Endothelial cell of umbilical vein (primary cell): ENCODE measurements at regions not wholly inside any gene's neighbourhood (a gene's known extent, or its start where the extent isn't known, plus 50 kb on each side); places are given as distances from the start of the nearest gene placed in this dataset.

ENCODE experiments used
- BruUV-seq: library from RNA; stranded (reverse); fragments of 400-500 nt; replicated peaks from 2 replicates; lab custom pipeline; 2021; lab: Mats Ljungman, UMichigan
- CTCF ChIA-PET: fragments of 300-600, 350-600 bp; sonication (Branson Sonifier 250); formaldehyde crosslinking; loops from one replicate; lab custom pipeline; 2021; ENCODE audit warnings: antibody characterized with exemption, inconsistent platforms; lab: Charles Lee
- POLR2A ChIA-PET: fragments of 300-600, 350-600 bp; sonication (Branson Sonifier 250); formaldehyde crosslinking; loops from one replicate; lab custom pipeline; 2021; ENCODE audit warnings: antibody characterized with exemption, inconsistent platforms; lab: Charles Lee
- DNase-seq: peaks from one replicate; pipeline ENCODE4 v3.0.0-alpha.2; 2011; ENCODE audit warnings: low read depth, low spot score
- FAIRE-seq: peaks from 2 replicates; lab custom pipeline; 2011; peaks lifted over from hg19 to GRCh38; lab: Jason Lieb, UNC
- H2AFZ ChIP-seq: 2 replicates; pipeline ENCODE4 v1.6.0; 2012; ENCODE audit warnings: low read depth, low read length, control low read depth, inconsistent platforms
- H3K27ac ChIP-seq: 2 replicates; pipeline ENCODE4 v1.5.1; 2011; ENCODE audit warnings: low read depth, mild to moderate bottlenecking, control low read depth, low read length, moderate library complexity; ENCODE audit not compliant: insufficient read depth
- H3K27me3 ChIP-seq, 2 experiments: 2 replicates each; pipeline versions ENCODE4 v1.6.0 to v1.6.1; 2011; ENCODE audit warnings: low read length in 2 of 2, mixed read lengths in 1 of 2; ENCODE audit not compliant: control insufficient read depth in 2 of 2, insufficient read depth in 2 of 2
- H3K36me3 ChIP-seq, 2 experiments: 2 replicates in 1 of 2; 3 replicates in 1 of 2; pipeline ENCODE4 v1.5.1; 2011; ENCODE audit warnings: low read length in 2 of 2, mild to moderate bottlenecking in 1 of 2, moderate library complexity in 1 of 2; ENCODE audit not compliant: control insufficient read depth in 2 of 2, insufficient read depth in 2 of 2; ENCODE audit errors: extremely low read depth in 1 of 2
- H3K4me1 ChIP-seq: 3 replicates; pipeline ENCODE4 v1.5.1; 2011; ENCODE audit warnings: mild to moderate bottlenecking, low read length; ENCODE audit not compliant: control insufficient read depth, insufficient read depth; ENCODE audit errors: extremely low read depth
- H3K4me2 ChIP-seq: 2 replicates; pipeline ENCODE4 v1.6.1; 2011; ENCODE audit warnings: low read length, control low read depth, mixed read lengths; ENCODE audit not compliant: insufficient read depth
- H3K4me3 ChIP-seq, 3 experiments: fragments of 200-600 bp in 1 of 3; sonication (generic), shearing (Covaris generic) in 1 of 3; replicated peaks in 1 of 3; 2 replicates each; pipeline ENCODE4 v1.5.1; 2011 to 2016; ENCODE audit warnings: control low read depth in 3 of 3, low read length in 3 of 3, mild to moderate bottlenecking in 2 of 3, inconsistent platforms in 1 of 3, low read depth in 1 of 3, moderate library complexity in 1 of 3; ENCODE audit not compliant: insufficient read depth in 1 of 3
- H3K79me2 ChIP-seq: 2 replicates; pipeline ENCODE4 v1.6.0; 2012; ENCODE audit warnings: low read length, inconsistent platforms; ENCODE audit not compliant: control insufficient read depth, insufficient read depth
- H3K9ac ChIP-seq: replicated peaks from 2 replicates; pipeline ENCODE3; 2011; ENCODE audit warnings: low read length, control low read depth; ENCODE audit not compliant: insufficient read depth; ENCODE audit errors: extremely low read depth
- H3K9me1 ChIP-seq: replicated peaks from 3 replicates; pipeline ENCODE4 v1.6.0; 2011; ENCODE audit warnings: mild to moderate bottlenecking, low read length; ENCODE audit not compliant: control insufficient read depth, insufficient read depth; ENCODE audit errors: extremely low read depth
- H3K9me3 ChIP-seq: replicated peaks from 2 replicates; pipeline ENCODE4 v1.5.1; 2012; ENCODE audit warnings: low read length, inconsistent platforms; ENCODE audit not compliant: control insufficient read depth, insufficient read depth
- H4K20me1 ChIP-seq: replicated peaks from 2 replicates; pipeline ENCODE3; 2011; ENCODE audit warnings: mild to moderate bottlenecking, low read length; ENCODE audit not compliant: control insufficient read depth, insufficient read depth; ENCODE audit errors: extremely low read depth
- EZH2 ChIP-seq: IDR thresholded peaks from 2 replicates; pipeline ENCODE4 v1.6.1; 2012; ENCODE audit warnings: borderline replicate concordance, low read depth, mild to moderate bottlenecking, moderate library complexity, low read length, inconsistent platforms; ENCODE audit not compliant: severe bottlenecking
- FOS ChIP-seq: IDR thresholded peaks from 2 replicates; pipeline ENCODE4 v1.6.1; 2011; ENCODE audit warnings: mild to moderate bottlenecking, low read length, moderate library complexity, borderline replicate concordance; ENCODE audit not compliant: insufficient read depth
- GATA2 ChIP-seq: IDR thresholded peaks from 2 replicates; pipeline ENCODE4 v1.7.0; 2011; ENCODE audit warnings: low read depth, mild to moderate bottlenecking, moderate library complexity, mixed read lengths, low read length; ENCODE audit not compliant: insufficient read length, insufficient read depth
- JUN ChIP-seq: IDR thresholded peaks from 2 replicates; pipeline ENCODE4 v1.6.1; 2011; ENCODE audit warnings: borderline replicate concordance, low read depth; ENCODE audit not compliant: insufficient read length, insufficient read depth
- MYC ChIP-seq: IDR thresholded peaks from one replicate; pipeline ENCODE4 v1.6.1; 2011; ENCODE audit warnings: mild to moderate bottlenecking, low read depth, low read length
- POLR2A ChIP-seq: IDR thresholded peaks from 2 replicates; pipeline ENCODE4 v1.6.1; 2012; ENCODE audit warnings: low read depth, mild to moderate bottlenecking, control low read depth, low read length
- POLR2AphosphoS5 ChIP-seq: IDR thresholded peaks from 2 replicates; pipeline ENCODE4 v1.6.1; 2012; ENCODE audit warnings: low read depth, mild to moderate bottlenecking, control low read depth, low read length, moderate library complexity; ENCODE audit not compliant: insufficient read depth
- dilution Hi-C: fragments of 300-500 bp; cut with MboI; formaldehyde crosslinking; loops from one replicate; pipeline ENCODE4 v1.15.0; 2019; ENCODE audit warnings: low sequenced_read_pairs; ENCODE audit not compliant: extremely low pct_ligation_motif_present
- intact Hi-C: fragments of 100-400 bp; cut with micrococcal nuclease; formaldehyde crosslinking; loops from one replicate; pipeline ENCODE4 v1.10.0; 2022
- TF ChIP-seq, protein P1 (sequence below), 2 donors: IDR thresholded peaks; 1 replicate in 1 of 2; 2 replicates in 1 of 2; pipeline ENCODE4 v1.5.1; 2011; ENCODE audit warnings: low read length in 2 of 2, mild to moderate bottlenecking in 2 of 2, moderate library complexity in 2 of 2, control low read depth in 1 of 2, inconsistent platforms in 1 of 2, low read depth in 1 of 2; ENCODE audit not compliant: insufficient read depth in 1 of 2; ENCODE audit errors: extremely low read depth in 1 of 2
- TF ChIP-seq, protein P2 (sequence below): IDR thresholded peaks from 2 replicates; pipeline ENCODE4 v1.6.1; 2011; ENCODE audit not compliant: insufficient read depth, insufficient read length

DNA sequence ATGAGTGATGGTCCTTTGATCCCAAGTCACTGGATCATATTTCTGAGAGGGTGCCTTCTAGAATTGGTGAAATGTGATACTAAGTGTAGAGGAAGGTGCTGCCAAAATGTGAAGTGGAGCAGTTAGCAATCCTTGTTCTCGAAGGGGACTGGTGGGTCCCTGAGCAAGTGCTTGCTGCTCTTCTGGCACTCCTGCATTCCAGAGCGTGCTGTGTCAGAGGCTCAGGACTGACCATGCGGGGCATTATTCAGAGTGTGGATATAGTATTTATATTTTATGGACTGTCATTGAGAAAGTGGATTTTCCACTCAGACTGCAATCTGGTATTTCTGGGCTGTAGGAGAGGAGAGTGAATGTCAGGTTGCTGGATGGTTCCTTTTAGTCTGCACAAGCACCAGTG, 152.6 kb upstream of the KL start:
- Histone ChIP-seq H3K4me2 (no peak overlapping the region), H3K27me3 (peaks cover 9% of the 10 kb centered on the region in 2 experiments), H3K36me3 (no peaks in the 10 kb centered on the region), H3K9me3 (no peaks in the 10 kb centered on the region), H3K79me2 (no peaks in the 10 kb centered on the region), H3K4me1 (no peaks in the 10 kb centered on the region), H3K9me1 (no peaks in the 10 kb centered on the region), H4K20me1 (no peaks in the 10 kb centered on the region), H2AFZ (no peak overlapping the region), H3K9ac (no peak overlapping the region), H3K27ac (no peak overlapping the region), H3K4me3 (no peak overlapping the region)
- ChIA-PET POLR2A (no interaction called here), CTCF (no interaction called here)
- intact Hi-C loops (no loop called here), dilution Hi-C loops (no loop called here)
- no TSS peak for BruUV-seq
- DNase-seq (no peak), FAIRE-seq (no peak)
- TF ChIP-seq FOS (no peak), GATA2 (no peak), EZH2 (no peak), JUN (no peak), POLR2AphosphoS5 (no peak), MYC (no peak), POLR2A (no peak)
- TF ChIP-seq, protein P1, sequence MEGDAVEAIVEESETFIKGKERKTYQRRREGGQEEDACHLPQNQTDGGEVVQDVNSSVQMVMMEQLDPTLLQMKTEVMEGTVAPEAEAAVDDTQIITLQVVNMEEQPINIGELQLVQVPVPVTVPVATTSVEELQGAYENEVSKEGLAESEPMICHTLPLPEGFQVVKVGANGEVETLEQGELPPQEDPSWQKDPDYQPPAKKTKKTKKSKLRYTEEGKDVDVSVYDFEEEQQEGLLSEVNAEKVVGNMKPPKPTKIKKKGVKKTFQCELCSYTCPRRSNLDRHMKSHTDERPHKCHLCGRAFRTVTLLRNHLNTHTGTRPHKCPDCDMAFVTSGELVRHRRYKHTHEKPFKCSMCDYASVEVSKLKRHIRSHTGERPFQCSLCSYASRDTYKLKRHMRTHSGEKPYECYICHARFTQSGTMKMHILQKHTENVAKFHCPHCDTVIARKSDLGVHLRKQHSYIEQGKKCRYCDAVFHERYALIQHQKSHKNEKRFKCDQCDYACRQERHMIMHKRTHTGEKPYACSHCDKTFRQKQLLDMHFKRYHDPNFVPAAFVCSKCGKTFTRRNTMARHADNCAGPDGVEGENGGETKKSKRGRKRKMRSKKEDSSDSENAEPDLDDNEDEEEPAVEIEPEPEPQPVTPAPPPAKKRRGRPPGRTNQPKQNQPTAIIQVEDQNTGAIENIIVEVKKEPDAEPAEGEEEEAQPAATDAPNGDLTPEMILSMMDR (IDR thresholded peaks at IDR 0.05; ENCODE audit: extremely low read depth in 1 of 2, insufficient read depth in 1 of 2, low read depth in 1 of 2, low read length in 2 of 2): no peak
- TF ChIP-seq, protein P2, sequence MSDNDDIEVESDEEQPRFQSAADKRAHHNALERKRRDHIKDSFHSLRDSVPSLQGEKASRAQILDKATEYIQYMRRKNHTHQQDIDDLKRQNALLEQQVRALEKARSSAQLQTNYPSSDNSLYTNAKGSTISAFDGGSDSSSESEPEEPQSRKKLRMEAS: no peak
